ENCODE measurements at regions not wholly inside any gene's neighbourhood (a gene's known extent, or its start where the extent isn't known, plus 50 kb on each side); places are given as distances from the start of the nearest gene placed in this dataset.

GRCh38 chr14:62558451-62558850, 486.8 kb downstream of the KCNH5 start:
- no peaks in the 10 kb centered on the region for H3K27me3 ChIP-seq (ENCODE audit: control insufficient read depth in 1 of 2, insufficient read depth in 2 of 2, low read length in 2 of 2)
- H3K36me3 ChIP-seq (ENCODE audit: control insufficient read depth in 1 of 2, insufficient read depth in 2 of 2, low read length in 2 of 2), result no peaks in the 10 kb centered on the region
- H3K4me1 ChIP-seq (ENCODE audit: control insufficient read depth in 1 of 2, insufficient read depth in 2 of 2, low read length in 2 of 2), result no peaks in the 10 kb centered on the region
- no peak overlapping the region for H3K27ac ChIP-seq (ENCODE audit: low read depth, low read length)
- no peak overlapping the region for H3K4me3 ChIP-seq (ENCODE audit: low read depth in 1 of 2, low read length in 2 of 2)
- H3K9ac ChIP-seq (ENCODE audit: low read depth in 1 of 2, low read length in 2 of 2), result no peak overlapping the region
- H3K9me3 ChIP-seq (ENCODE audit: control insufficient read depth in 1 of 2, low read length in 2 of 2), result no peaks in the 10 kb centered on the region

GRCh38 chr14:62585247-62585646, 460.0 kb downstream of the KCNH5 start:
- no peak overlapping the region for H3K27ac ChIP-seq (ENCODE audit: low read depth, low read length)
- H3K36me3 ChIP-seq (ENCODE audit: control insufficient read depth in 1 of 2, insufficient read depth in 2 of 2, low read length in 2 of 2), result no peaks in the 10 kb centered on the region
- no peak overlapping the region for H3K4me3 ChIP-seq (ENCODE audit: low read depth in 1 of 2, low read length in 2 of 2)
- H3K9me3 ChIP-seq (ENCODE audit: control insufficient read depth in 1 of 2, low read length in 2 of 2), result no peaks in the 10 kb centered on the region
- no peaks in the 10 kb centered on the region for H3K27me3 ChIP-seq (ENCODE audit: control insufficient read depth in 1 of 2, insufficient read depth in 2 of 2, low read length in 2 of 2)
- H3K9ac ChIP-seq (ENCODE audit: low read depth in 1 of 2, low read length in 2 of 2), result no peak overlapping the region
- no peaks in the 10 kb centered on the region for H3K4me1 ChIP-seq (ENCODE audit: control insufficient read depth in 1 of 2, insufficient read depth in 2 of 2, low read length in 2 of 2)

- Histone ChIP-seq H3K4me3 (ENCODE audit: low read depth in 1 of 2, low read length in 2 of 2) (no peak overlapping the region), H3K27ac (ENCODE audit: low read depth, low read length) (no peak overlapping the region), H3K9ac (ENCODE audit: low read depth in 1 of 2, low read length in 2 of 2) (no peak overlapping the region), H3K36me3 (ENCODE audit: control insufficient read depth in 1 of 2, insufficient read depth in 2 of 2, low read length in 2 of 2) (no peaks in the 10 kb centered on the region), H3K9me3 (ENCODE audit: control insufficient read depth in 1 of 2, low read length in 2 of 2) (peaks cover 0 to 9% of the 10 kb centered on the region in 2 donors), H3K27me3 (ENCODE audit: control insufficient read depth in 1 of 2, insufficient read depth in 2 of 2, low read length in 2 of 2) (no peaks in the 10 kb centered on the region), H3K4me1 (ENCODE audit: control insufficient read depth in 1 of 2, insufficient read depth in 2 of 2, low read length in 2 of 2) (no peaks in the 10 kb centered on the region)
These were observed 452.4 kb downstream of the KCNH5 start for GRCh38 chr14:62592877-62593276.

- Histone ChIP-seq H3K36me3 (ENCODE audit: control insufficient read depth in 1 of 2, insufficient read depth in 2 of 2, low read length in 2 of 2) (no peaks in the 10 kb centered on the region), H3K9me3 (ENCODE audit: control insufficient read depth in 1 of 2, low read length in 2 of 2) (peaks cover 0 to 9% of the 10 kb centered on the region in 2 donors), H3K27me3 (ENCODE audit: control insufficient read depth in 1 of 2, insufficient read depth in 2 of 2, low read length in 2 of 2) (no peaks in the 10 kb centered on the region), H3K9ac (ENCODE audit: low read depth in 1 of 2, low read length in 2 of 2) (no peak overlapping the region), H3K27ac (ENCODE audit: low read depth, low read length) (no peak overlapping the region), H3K4me3 (ENCODE audit: low read depth in 1 of 2, low read length in 2 of 2) (no peak overlapping the region), H3K4me1 (ENCODE audit: control insufficient read depth in 1 of 2, insufficient read depth in 2 of 2, low read length in 2 of 2) (no peaks in the 10 kb centered on the region)
These were observed 448.1 kb downstream of the KCNH5 start for GRCh38 chr14:62597143-62597542.

- no peaks in the 10 kb centered on the region for H3K36me3 ChIP-seq (ENCODE audit: control insufficient read depth in 1 of 2, insufficient read depth in 2 of 2, low read length in 2 of 2)
- H3K4me1 ChIP-seq (ENCODE audit: control insufficient read depth in 1 of 2, insufficient read depth in 2 of 2, low read length in 2 of 2), result no peaks in the 10 kb centered on the region
- H3K4me3 ChIP-seq (ENCODE audit: low read depth in 1 of 2, low read length in 2 of 2), result no peak overlapping the region
- no peak overlapping the region for H3K9ac ChIP-seq (ENCODE audit: low read depth in 1 of 2, low read length in 2 of 2)
- H3K9me3 ChIP-seq (ENCODE audit: control insufficient read depth in 1 of 2, low read length in 2 of 2), result peaks cover 0 to 9% of the 10 kb centered on the region in 2 donors
- H3K27ac ChIP-seq (ENCODE audit: low read depth, low read length), result no peak overlapping the region
- no peaks in the 10 kb centered on the region for H3K27me3 ChIP-seq (ENCODE audit: control insufficient read depth in 1 of 2, insufficient read depth in 2 of 2, low read length in 2 of 2)
These were observed 445.5 kb downstream of the KCNH5 start for GRCh38 chr14:62599616-62600385.

- Histone ChIP-seq H3K27ac (ENCODE audit: low read depth, low read length) (no peak overlapping the region), H3K4me1 (ENCODE audit: control insufficient read depth in 1 of 2, insufficient read depth in 2 of 2, low read length in 2 of 2) (no peaks in the 10 kb centered on the region), H3K9me3 (ENCODE audit: control insufficient read depth in 1 of 2, low read length in 2 of 2) (no peaks in the 10 kb centered on the region), H3K4me3 (ENCODE audit: low read depth in 1 of 2, low read length in 2 of 2) (no peak overlapping the region), H3K27me3 (ENCODE audit: control insufficient read depth in 1 of 2, insufficient read depth in 2 of 2, low read length in 2 of 2) (no peaks in the 10 kb centered on the region), H3K9ac (ENCODE audit: low read depth in 1 of 2, low read length in 2 of 2) (no peak overlapping the region), H3K36me3 (ENCODE audit: control insufficient read depth in 1 of 2, insufficient read depth in 2 of 2, low read length in 2 of 2) (no peaks in the 10 kb centered on the region)
These were observed 442.5 kb downstream of the KCNH5 start for GRCh38 chr14:62602712-62603111.

- Histone ChIP-seq H3K4me3 (ENCODE audit: low read depth in 1 of 2, low read length in 2 of 2) (no peak overlapping the region), H3K9ac (ENCODE audit: low read depth in 1 of 2, low read length in 2 of 2) (no peak overlapping the region), H3K27ac (ENCODE audit: low read depth, low read length) (no peak overlapping the region), H3K4me1 (ENCODE audit: control insufficient read depth in 1 of 2, insufficient read depth in 2 of 2, low read length in 2 of 2) (no peaks in the 10 kb centered on the region), H3K36me3 (ENCODE audit: control insufficient read depth in 1 of 2, insufficient read depth in 2 of 2, low read length in 2 of 2) (no peaks in the 10 kb centered on the region), H3K9me3 (ENCODE audit: control insufficient read depth in 1 of 2, low read length in 2 of 2) (no peaks in the 10 kb centered on the region), H3K27me3 (ENCODE audit: control insufficient read depth in 1 of 2, insufficient read depth in 2 of 2, low read length in 2 of 2) (no peaks in the 10 kb centered on the region)
These were observed 440.7 kb downstream of the KCNH5 start for GRCh38 chr14:62604524-62604923.

GRCh38 chr14:62614122-62614521, 431.1 kb downstream of the KCNH5 start:
- H3K4me3 ChIP-seq (ENCODE audit: low read depth in 1 of 2, low read length in 2 of 2), result no peak overlapping the region
- no peaks in the 10 kb centered on the region for H3K36me3 ChIP-seq (ENCODE audit: control insufficient read depth in 1 of 2, insufficient read depth in 2 of 2, low read length in 2 of 2)
- H3K9ac ChIP-seq (ENCODE audit: low read depth in 1 of 2, low read length in 2 of 2), result no peak overlapping the region
- peaks cover 0 to 10% of the 10 kb centered on the region in 2 donors for H3K4me1 ChIP-seq (ENCODE audit: control insufficient read depth in 1 of 2, insufficient read depth in 2 of 2, low read length in 2 of 2)
- H3K27me3 ChIP-seq (ENCODE audit: control insufficient read depth in 1 of 2, insufficient read depth in 2 of 2, low read length in 2 of 2), result no peaks in the 10 kb centered on the region
- no peak overlapping the region for H3K27ac ChIP-seq (ENCODE audit: low read depth, low read length)
- peaks cover 0 to 3% of the 10 kb centered on the region in 2 donors for H3K9me3 ChIP-seq (ENCODE audit: control insufficient read depth in 1 of 2, low read length in 2 of 2)

GRCh38 chr14:62616668-62617067, 428.6 kb downstream of the KCNH5 start:
- peaks cover 0 to 10% of the 10 kb centered on the region in 2 donors for H3K4me1 ChIP-seq (ENCODE audit: control insufficient read depth in 1 of 2, insufficient read depth in 2 of 2, low read length in 2 of 2)
- H3K27me3 ChIP-seq (ENCODE audit: control insufficient read depth in 1 of 2, insufficient read depth in 2 of 2, low read length in 2 of 2), result no peaks in the 10 kb centered on the region
- H3K27ac ChIP-seq (ENCODE audit: low read depth, low read length), result no peak overlapping the region
- no peak overlapping the region for H3K9ac ChIP-seq (ENCODE audit: low read depth in 1 of 2, low read length in 2 of 2)
- peaks cover 0 to 3% of the 10 kb centered on the region in 2 donors for H3K9me3 ChIP-seq (ENCODE audit: control insufficient read depth in 1 of 2, low read length in 2 of 2)
- no peaks in the 10 kb centered on the region for H3K36me3 ChIP-seq (ENCODE audit: control insufficient read depth in 1 of 2, insufficient read depth in 2 of 2, low read length in 2 of 2)
- no peak overlapping the region for H3K4me3 ChIP-seq (ENCODE audit: low read depth in 1 of 2, low read length in 2 of 2)

GRCh38 chr14:62626416-62626815, 418.8 kb downstream of the KCNH5 start:
- no peaks in the 10 kb centered on the region for H3K27me3 ChIP-seq (ENCODE audit: control insufficient read depth in 1 of 2, insufficient read depth in 2 of 2, low read length in 2 of 2)
- H3K9ac ChIP-seq (ENCODE audit: low read depth in 1 of 2, low read length in 2 of 2), result no peak overlapping the region
- no peaks in the 10 kb centered on the region for H3K4me1 ChIP-seq (ENCODE audit: control insufficient read depth in 1 of 2, insufficient read depth in 2 of 2, low read length in 2 of 2)
- no peak overlapping the region for H3K4me3 ChIP-seq (ENCODE audit: low read depth in 1 of 2, low read length in 2 of 2)
- H3K36me3 ChIP-seq (ENCODE audit: control insufficient read depth in 1 of 2, insufficient read depth in 2 of 2, low read length in 2 of 2), result no peaks in the 10 kb centered on the region
- H3K27ac ChIP-seq (ENCODE audit: low read depth, low read length), result no peak overlapping the region
- no peaks in the 10 kb centered on the region for H3K9me3 ChIP-seq (ENCODE audit: control insufficient read depth in 1 of 2, low read length in 2 of 2)
